SK-N-SH (cell line): ENCODE measurements at regions not wholly inside any gene's neighbourhood (a gene's known extent, or its start where the extent isn't known, plus 50 kb on each side); places are given as distances from the start of the nearest gene placed in this dataset.

ENCODE experiments used
- CTCF ChIA-PET: fragments of 300-600, 350-600 bp; formaldehyde crosslinking; extraction: SDS; loops from one replicate; lab custom pipeline; 2021; lab: Yijun Ruan, JAX
- POLR2A ChIA-PET: fragments of 350-600 bp; sonication (Branson Sonifier 250); formaldehyde crosslinking; extraction: SDS; loops from one replicate; lab custom pipeline; 2020; ENCODE audit warnings: antibody characterized with exemption, inconsistent platforms; lab: Yijun Ruan, JAX
- DNase-seq: peaks from one replicate; pipeline ENCODE4 v3.0.0; 2012
- H2AFZ ChIP-seq: fragments of 200-600 bp; sonication (generic); 2 replicates; pipeline ENCODE4 v1.8.1; 2016; ENCODE audit warnings: antibody characterized with exemption, mild to moderate bottlenecking, low read depth
- H3F3A ChIP-seq: fragments of 200-600 bp; sonication (generic); replicated peaks from 2 replicates; pipeline ENCODE3; 2016; ENCODE audit warnings: antibody characterized with exemption, mild to moderate bottlenecking; ENCODE audit not compliant: insufficient read depth
- H3K27ac ChIP-seq, 2 experiments: fragments of 200-500 bp in 1 of 2; fragments of 200-600 bp in 1 of 2; sonication (Bioruptor generic) in 1 of 2; sonication (generic), shearing (Covaris generic) in 1 of 2; 2 replicates each; pipeline versions ENCODE4 v1.5.1 to v1.6.1; 2014 to 2016; ENCODE audit warnings: low read depth in 2 of 2, inconsistent platforms in 1 of 2, low read length in 1 of 2, mild to moderate bottlenecking in 1 of 2, mixed read lengths in 1 of 2
- H3K27me3 ChIP-seq: fragments of 200-600 bp; sonication (generic), shearing (Covaris generic); 2 replicates; pipeline ENCODE4 v1.6.1; 2016; ENCODE audit warnings: mixed run types; ENCODE audit not compliant: insufficient read depth
- H3K36me3 ChIP-seq, 2 experiments: fragments of 200-500 bp in 1 of 2; fragments of 200-600 bp in 1 of 2; sonication (Bioruptor generic) in 1 of 2; sonication (generic) in 1 of 2; replicated peaks in 1 of 2; 2 replicates each; pipeline versions ENCODE3 to v1.5.1; 2014 to 2016; ENCODE audit warnings: low read length in 1 of 2, mild to moderate bottlenecking in 1 of 2; ENCODE audit not compliant: insufficient read depth in 2 of 2, control insufficient read depth in 1 of 2
- H3K4me1 ChIP-seq, 2 experiments: fragments of 200-500 bp in 1 of 2; fragments of 200-600 bp in 1 of 2; sonication (Bioruptor generic) in 1 of 2; sonication (generic), shearing (Covaris generic) in 1 of 2; 2 replicates each; pipeline versions ENCODE4 v1.5.1 to v1.6.1; 2014 to 2016; ENCODE audit warnings: low read depth in 1 of 2, low read length in 1 of 2, mixed run types in 1 of 2; ENCODE audit not compliant: insufficient read depth in 2 of 2, control insufficient read depth in 1 of 2
- H3K4me2 ChIP-seq: fragments of 200-600 bp; sonication (generic), shearing (Covaris generic); 2 replicates; pipeline ENCODE4 v1.6.1; 2017; ENCODE audit warnings: mixed run types
- H3K4me3 ChIP-seq, 2 experiments: fragments of 200-500 bp in 1 of 2; fragments of 200-600 bp in 1 of 2; sonication (Bioruptor generic) in 1 of 2; sonication (generic), shearing (Covaris generic) in 1 of 2; 2 replicates each; pipeline versions ENCODE4 v1.5.1 to v1.8.1; 2014 to 2016; ENCODE audit warnings: low read depth in 2 of 2, inconsistent platforms in 1 of 2, low read length in 1 of 2, mild to moderate bottlenecking in 1 of 2, mixed read lengths in 1 of 2, moderate library complexity in 1 of 2
- H3K79me2 ChIP-seq: fragments of 200-600 bp; sonication (generic); 2 replicates; pipeline ENCODE4 v1.8.1; 2017; ENCODE audit warnings: mild to moderate bottlenecking; ENCODE audit not compliant: insufficient read depth
- H3K9ac ChIP-seq: fragments of 200-600 bp; sonication (generic); 2 replicates; pipeline ENCODE4 v1.6.1; 2017; ENCODE audit warnings: mixed run types
- H3K9me2 ChIP-seq: fragments of 200-600 bp; sonication (generic); 2 replicates; pipeline ENCODE4 v1.6.1; 2017; ENCODE audit warnings: mixed run types
- H3K9me3 ChIP-seq: fragments of 200-600 bp; sonication (generic); 2 replicates; pipeline ENCODE4 v1.6.1; 2017; ENCODE audit warnings: mixed run types, mild to moderate bottlenecking, moderate library complexity
- H4K20me1 ChIP-seq: fragments of 200-600 bp; sonication (generic); 2 replicates; pipeline ENCODE4 v1.6.1; 2017; ENCODE audit warnings: mild to moderate bottlenecking, mixed run types; ENCODE audit not compliant: insufficient read depth
- ELF1 ChIP-seq: IDR thresholded peaks from 2 replicates; pipeline ENCODE4 v1.4.0; 2012
- EP300 ChIP-seq, 2 experiments: IDR thresholded peaks; 2 replicates each; pipeline versions ENCODE4 v1.4.0 to v1.6.1; 2012; ENCODE audit warnings: borderline replicate concordance in 1 of 2, low read depth in 1 of 2, low read length in 1 of 2
- EZH2phosphoT487 ChIP-seq: fragments of 200-600 bp; sonication (generic); IDR thresholded peaks from 2 replicates; pipeline ENCODE4 v1.6.1; 2017; ENCODE audit warnings: low read depth, mixed run types, mild to moderate bottlenecking, antibody characterized with exemption, moderate library complexity, borderline replicate concordance
- FOXJ3 ChIP-seq: sonication (generic); formaldehyde crosslinking; IDR thresholded peaks from 2 replicates; pipeline ENCODE4 v1.5.1; 2020; ENCODE audit warnings: mild to moderate bottlenecking, missing genetic modification reagents
- IRF3 ChIP-seq: fragments of 150-350 bp; IDR thresholded peaks from 2 replicates; pipeline ENCODE4 v1.6.1; 2016; ENCODE audit warnings: mild to moderate bottlenecking, low read depth, low read length
- MAX ChIP-seq: IDR thresholded peaks from 2 replicates; pipeline ENCODE4 v1.4.0; 2012; ENCODE audit warnings: low read depth
- MEF2A ChIP-seq: IDR thresholded peaks from 2 replicates; pipeline ENCODE4 v1.4.0; 2012; ENCODE audit warnings: low read depth, borderline replicate concordance
- MXI1 ChIP-seq: IDR thresholded peaks from 2 replicates; pipeline ENCODE4 v1.6.1; 2012; ENCODE audit warnings: mild to moderate bottlenecking, low read depth, low read length, improper control_type of control experiment
- POLR2AphosphoS5 ChIP-seq: IDR thresholded peaks from 2 replicates; pipeline ENCODE4 v1.6.1; 2012; ENCODE audit warnings: low read depth, low read length
- RAD21 ChIP-seq: IDR thresholded peaks from 2 replicates; pipeline ENCODE4 v1.6.1; 2012; ENCODE audit warnings: mild to moderate bottlenecking, low read length
- RCOR1 ChIP-seq: fragments of 150-350 bp; IDR thresholded peaks from 2 replicates; pipeline ENCODE4 v1.6.1; 2017; ENCODE audit warnings: antibody characterized with exemption, low read length
- REST ChIP-seq: IDR thresholded peaks from 2 replicates; pipeline ENCODE4 v1.6.1; 2012; ENCODE audit warnings: mild to moderate bottlenecking, low read depth, low read length, moderate library complexity
- RXRA ChIP-seq: IDR thresholded peaks from 2 replicates; pipeline ENCODE4 v1.4.0; 2012; ENCODE audit warnings: low read depth, mild to moderate bottlenecking, borderline replicate concordance
- SIN3A ChIP-seq: IDR thresholded peaks from 2 replicates; pipeline ENCODE4 v1.6.1; 2012; ENCODE audit warnings: low read depth, mild to moderate bottlenecking, low read length, moderate library complexity, borderline replicate concordance
- SMC3 ChIP-seq: IDR thresholded peaks from 2 replicates; pipeline ENCODE4 v1.6.1; 2012; ENCODE audit warnings: low read depth, low read length, improper control_type of control experiment
- USF1 ChIP-seq: IDR thresholded peaks from 2 replicates; pipeline ENCODE4 v1.4.0; 2012; ENCODE audit warnings: low read depth, borderline replicate concordance
- YY1 ChIP-seq: IDR thresholded peaks from 2 replicates; pipeline ENCODE4 v1.4.0; 2012; ENCODE audit warnings: low read depth, mild to moderate bottlenecking
- WGBS: methylation state at CpG from one replicate; pipeline ENCODE4 v1.1.6; 2017; ENCODE audit warnings: low lambda C conversion rate; 5-methylcytosine and 5-hydroxymethylcytosine counted together
- TF ChIP-seq, protein P1 (sequence below): IDR thresholded peaks from 2 replicates; pipeline ENCODE4 v1.4.0; 2012; ENCODE audit warnings: low read depth, borderline replicate concordance

DNA sequence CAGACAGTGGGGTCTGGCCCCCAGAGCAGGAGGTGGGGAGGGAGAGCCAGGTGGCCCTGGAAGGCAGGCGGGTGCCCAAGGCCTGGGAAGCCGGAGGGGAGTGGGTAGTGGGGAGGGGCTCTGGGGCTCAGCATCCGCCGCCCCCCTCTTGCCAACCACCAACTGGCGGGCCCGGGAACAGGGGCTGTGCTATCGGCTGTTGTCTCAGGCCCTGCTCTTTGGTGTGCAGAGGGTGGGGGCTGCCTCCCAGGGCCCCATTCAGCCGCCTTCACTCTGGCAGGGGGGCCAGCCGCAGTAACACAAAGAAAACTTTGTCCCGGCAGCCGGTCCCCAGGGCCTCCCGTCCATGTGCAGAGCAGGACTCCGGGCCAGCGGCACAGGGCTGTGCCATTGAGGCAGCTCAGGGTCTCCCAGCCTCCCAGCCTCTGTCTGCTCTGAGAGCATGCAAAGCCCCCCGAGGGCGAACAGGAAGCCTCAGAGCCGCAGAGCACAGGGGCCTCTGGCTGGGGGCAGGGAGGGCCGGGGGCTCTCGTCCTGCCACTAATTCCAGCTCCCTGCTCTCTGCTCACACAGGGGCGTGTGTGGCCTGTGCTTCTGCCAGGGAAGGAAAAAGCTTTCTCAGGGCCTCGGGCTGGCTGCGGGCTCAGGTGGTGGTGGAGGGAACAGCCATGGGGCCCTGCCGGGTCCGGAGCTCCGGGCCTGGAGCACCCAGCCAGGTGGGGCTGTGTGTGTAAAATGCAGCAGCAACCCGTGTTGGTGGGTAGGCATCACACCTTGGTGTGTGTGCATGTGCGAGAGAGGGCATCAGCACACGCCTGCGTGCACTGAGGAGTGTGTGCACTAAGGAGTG, 54.2 kb upstream of the NOTCH1 start:
- POLR2A ChIA-PET, result no interaction called here
- no peak overlapping the region for H3K27ac ChIP-seq

More for the DNA sequence above, 54.2 kb upstream of the NOTCH1 start:
- no peak overlapping the region for H3K4me3 ChIP-seq
- H2AFZ ChIP-seq, result no peak overlapping the region
- CTCF ChIA-PET, result interaction anchor here (0.7 to 2.1 kb wide), 2 partner anchors 32 to 59 kb away, joined by 3 to 6 read pairs; no protein-coding TSS in a partner anchor
- no peak overlapping the region for H3K9ac ChIP-seq
- no peaks in the 10 kb centered on the region for H4K20me1 ChIP-seq
- no peak for TF ChIP-seq SIN3A
- no peak for TF ChIP-seq IRF3
- TF ChIP-seq MAX, result no peak
- TF ChIP-seq REST, result no peak
- TF ChIP-seq ELF1, result no peak
- no peak for TF ChIP-seq SMC3
- no peak for TF ChIP-seq MXI1
- no peak for TF ChIP-seq RXRA
- no peak for TF ChIP-seq POLR2AphosphoS5
- no peak for TF ChIP-seq MEF2A
- TF ChIP-seq USF1, result no peak
- no peak for TF ChIP-seq RCOR1
- TF ChIP-seq, protein P1, sequence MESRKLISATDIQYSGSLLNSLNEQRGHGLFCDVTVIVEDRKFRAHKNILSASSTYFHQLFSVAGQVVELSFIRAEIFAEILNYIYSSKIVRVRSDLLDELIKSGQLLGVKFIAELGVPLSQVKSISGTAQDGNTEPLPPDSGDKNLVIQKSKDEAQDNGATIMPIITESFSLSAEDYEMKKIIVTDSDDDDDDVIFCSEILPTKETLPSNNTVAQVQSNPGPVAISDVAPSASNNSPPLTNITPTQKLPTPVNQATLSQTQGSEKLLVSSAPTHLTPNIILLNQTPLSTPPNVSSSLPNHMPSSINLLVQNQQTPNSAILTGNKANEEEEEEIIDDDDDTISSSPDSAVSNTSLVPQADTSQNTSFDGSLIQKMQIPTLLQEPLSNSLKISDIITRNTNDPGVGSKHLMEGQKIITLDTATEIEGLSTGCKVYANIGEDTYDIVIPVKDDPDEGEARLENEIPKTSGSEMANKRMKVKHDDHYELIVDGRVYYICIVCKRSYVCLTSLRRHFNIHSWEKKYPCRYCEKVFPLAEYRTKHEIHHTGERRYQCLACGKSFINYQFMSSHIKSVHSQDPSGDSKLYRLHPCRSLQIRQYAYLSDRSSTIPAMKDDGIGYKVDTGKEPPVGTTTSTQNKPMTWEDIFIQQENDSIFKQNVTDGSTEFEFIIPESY, result no peak
- TF ChIP-seq EZH2phosphoT487, result no peak
- no peak for TF ChIP-seq FOXJ3 (CRISPR knock-in tag)
- no peak for TF ChIP-seq EP300 (IDR thresholded peaks at IDR 0.05; ENCODE audit: borderline replicate concordance in 1 of 2, low read depth in 1 of 2, low read length in 1 of 2)
- no peak for TF ChIP-seq YY1
- no peak for TF ChIP-seq RAD21
- H3F3A ChIP-seq, result no peaks in the 10 kb centered on the region
- no peaks in the 10 kb centered on the region for H3K27me3 ChIP-seq
- 77% methylated on average over 13 of the region's 29 CpGs for WGBS
- no peak overlapping the region for H3K4me2 ChIP-seq
- no peaks in the 10 kb centered on the region for H3K36me3 ChIP-seq
- H3K9me3 ChIP-seq, result no peaks in the 10 kb centered on the region
- H3K79me2 ChIP-seq, result no peaks in the 10 kb centered on the region
- H3K4me1 ChIP-seq, result peaks cover 0 to 9% of the 10 kb centered on the region in 2 experiments; a peak in 1 of 4 replicates
- DNase-seq, result no peak
- no peaks in the 10 kb centered on the region for H3K9me2 ChIP-seq
